HT-29 (cell line): ENCODE measurements at regions not wholly inside any gene's neighbourhood (a gene's known extent, or its start where the extent isn't known, plus 50 kb on each side); places are given as distances from the start of the nearest gene placed in this dataset.
"Not testable (repeated sequence)": the region's sequence is repeated elsewhere in the genome, so short reads cannot be mapped to it uniquely, and the experiment has no call there.

Experiments used
- DNase-seq: peaks from one replicate; pipeline ENCODE4 v3.0.0-alpha.2; 2015; ENCODE audit warnings: low spot score

GRCh38 chr7:85336086-85336485, 149.2 kb upstream of the SEMA3D start:
- DNase-seq: no peak

GRCh38 chr7:85335113-85335512, 148.3 kb upstream of the SEMA3D start:
- not testable (repeated sequence) for DNase-seq

DNA sequence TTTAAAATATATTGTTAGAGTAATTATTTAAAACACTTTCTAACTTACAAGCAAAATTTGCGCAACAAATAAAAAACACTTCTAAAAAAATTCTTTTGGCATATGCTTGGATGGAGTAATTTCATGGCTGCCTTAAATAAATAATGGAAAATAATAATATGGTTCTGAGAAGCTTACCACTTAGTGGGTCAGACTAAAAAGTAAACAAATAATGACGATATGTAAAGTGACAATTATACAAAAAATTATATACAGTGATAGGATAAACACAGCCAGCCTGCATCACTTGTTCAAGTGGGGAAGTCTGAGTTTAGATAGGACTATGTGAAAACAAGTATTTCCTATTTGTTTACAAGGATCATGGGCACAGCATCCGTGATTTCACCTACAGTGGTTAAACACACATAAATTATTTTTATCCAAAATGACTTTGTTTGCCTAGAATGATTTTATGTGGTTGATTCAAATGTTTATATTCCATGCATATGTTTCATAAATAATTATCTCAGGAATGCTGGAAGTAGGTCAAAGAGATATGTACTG, 141.7 kb upstream of the SEMA3D start:
- no peak for DNase-seq

- DNase-seq: no peak
These were observed 137.4 kb upstream of the SEMA3D start for GRCh38 chr7:85324145-85324799.

DNA sequence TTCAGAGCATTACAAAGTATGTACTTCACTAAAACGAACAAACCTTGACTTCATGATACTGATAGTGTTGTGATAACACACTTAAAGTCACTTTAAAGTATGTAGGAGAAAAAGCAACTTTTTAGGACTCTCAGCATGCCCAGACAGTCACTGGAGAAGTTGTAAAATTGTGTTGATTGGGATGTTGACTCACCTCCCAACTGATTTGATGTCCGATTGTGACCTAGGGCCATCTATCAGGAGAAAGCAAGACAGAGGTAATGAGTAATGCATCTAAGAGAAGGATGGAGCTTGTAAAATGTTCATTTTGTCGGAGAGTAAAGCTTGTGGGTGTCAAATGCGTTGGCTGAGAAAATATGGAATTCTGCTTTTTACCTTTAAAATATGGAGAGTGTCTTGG, 135.4 kb upstream of the SEMA3D start:
- DNase-seq: no peak

DNA sequence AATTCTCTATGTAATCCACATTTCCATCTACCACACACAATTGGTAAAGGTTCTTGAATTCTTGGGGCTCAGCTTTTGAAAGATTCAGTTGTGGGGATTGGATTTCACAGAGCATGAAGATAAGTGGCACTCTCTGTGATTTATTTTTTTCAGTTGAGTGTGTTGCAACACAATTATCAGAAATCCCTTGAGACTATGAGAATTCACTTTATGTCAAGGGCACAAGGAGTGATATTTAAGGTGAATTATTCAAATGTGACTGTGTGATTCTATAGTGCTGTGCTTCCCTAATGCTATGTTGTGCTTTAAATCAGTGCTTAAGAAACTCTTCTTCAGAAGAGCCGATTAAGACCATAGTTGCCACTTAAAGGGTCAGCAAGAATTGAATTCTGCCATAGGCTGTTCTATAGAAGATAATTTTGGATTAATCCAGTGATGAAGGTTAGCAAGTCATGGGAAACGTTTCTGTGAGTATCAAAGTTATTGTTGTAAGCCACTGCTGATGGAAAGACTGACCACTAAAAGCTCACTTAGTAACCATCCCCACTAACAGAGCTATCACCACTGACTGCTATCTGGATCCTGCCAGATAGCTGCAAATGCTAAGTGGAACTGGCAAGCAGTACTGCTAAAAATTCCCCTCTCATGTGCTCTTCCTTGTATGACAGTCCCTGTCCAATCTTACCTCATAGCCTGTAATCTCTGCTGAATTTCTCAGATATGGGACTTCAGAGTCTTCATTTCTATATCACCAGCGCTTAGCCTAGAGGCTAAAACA, 134.0 kb upstream of the SEMA3D start:
- DNase-seq: no peak

- DNase-seq: no peak
These were observed 129.6 kb upstream of the SEMA3D start for GRCh38 chr7:85316489-85316888.

DNA sequence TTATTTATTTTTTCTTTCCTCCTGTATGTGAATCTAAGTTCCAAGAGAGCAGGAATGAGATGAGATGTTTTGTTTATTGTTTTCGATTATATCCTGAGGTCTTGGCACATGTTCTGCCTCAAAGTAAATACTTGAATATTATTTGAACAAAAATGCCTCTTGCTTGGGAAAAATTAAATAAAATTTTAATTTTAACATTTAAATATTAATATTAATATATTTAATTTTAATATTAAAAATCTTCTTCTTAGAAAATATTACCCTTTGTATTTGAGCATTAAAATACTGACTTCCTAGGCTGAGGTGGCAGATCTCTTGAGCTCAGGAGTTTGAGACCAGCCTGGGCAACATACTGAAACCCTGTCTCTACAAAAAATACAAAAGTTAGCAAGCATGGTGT, 123.4 kb upstream of the SEMA3D start:
- DNase-seq: no peak

DNA sequence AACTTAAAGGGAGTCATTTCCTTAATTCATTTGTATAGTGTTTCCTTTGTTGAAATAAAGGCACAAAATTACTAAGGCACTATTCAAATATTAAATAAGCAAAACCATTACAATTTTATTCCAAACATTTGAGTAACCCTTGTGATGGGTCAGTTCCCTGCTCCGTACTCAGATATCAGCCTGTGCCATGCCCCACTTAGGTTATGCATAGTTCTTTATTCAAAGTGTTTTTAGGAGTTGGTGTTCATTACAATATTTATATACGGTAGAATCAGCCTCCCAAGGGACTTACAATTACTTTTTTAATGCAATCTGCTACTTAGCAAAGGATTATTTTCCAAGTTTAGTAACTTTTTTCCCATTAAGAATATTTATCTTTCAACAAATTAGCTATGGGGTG, 119.3 kb upstream of the SEMA3D start:
- DNase-seq: no peak

GRCh38 chr7:85294176-85294575, 107.3 kb upstream of the SEMA3D start:
- DNase-seq: no peak

DNA sequence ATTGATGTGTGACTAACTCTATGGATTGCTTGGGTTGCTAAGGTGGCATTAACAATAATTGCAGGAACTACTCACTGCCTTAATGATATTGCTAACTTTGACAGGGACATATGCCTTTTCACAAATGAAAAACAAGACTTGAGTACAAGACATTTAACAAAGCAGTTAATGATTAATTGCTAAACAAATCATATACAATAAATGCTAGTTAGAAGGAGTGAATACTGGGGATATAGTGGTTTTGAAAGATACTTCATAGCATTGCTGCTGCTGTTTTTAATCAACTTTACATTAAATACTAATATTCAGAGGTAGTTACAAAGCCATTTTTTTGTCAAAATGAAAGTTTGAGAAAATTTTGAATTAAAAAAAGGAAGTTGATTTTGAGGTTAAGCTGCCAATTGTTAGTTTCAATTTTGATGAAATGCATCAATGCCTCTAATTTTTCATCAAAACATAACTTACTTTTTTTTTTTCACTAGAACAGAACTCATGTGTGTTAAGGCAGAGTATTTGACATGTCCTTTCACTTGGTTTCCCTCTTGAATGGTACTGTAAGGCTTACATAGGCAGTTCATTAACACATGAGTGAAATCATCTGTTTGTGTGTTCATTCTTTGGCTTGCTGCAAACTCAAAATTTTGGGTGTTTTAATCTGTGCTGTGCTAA, 106.2 kb upstream of the SEMA3D start:
- no peak for DNase-seq

DNA sequence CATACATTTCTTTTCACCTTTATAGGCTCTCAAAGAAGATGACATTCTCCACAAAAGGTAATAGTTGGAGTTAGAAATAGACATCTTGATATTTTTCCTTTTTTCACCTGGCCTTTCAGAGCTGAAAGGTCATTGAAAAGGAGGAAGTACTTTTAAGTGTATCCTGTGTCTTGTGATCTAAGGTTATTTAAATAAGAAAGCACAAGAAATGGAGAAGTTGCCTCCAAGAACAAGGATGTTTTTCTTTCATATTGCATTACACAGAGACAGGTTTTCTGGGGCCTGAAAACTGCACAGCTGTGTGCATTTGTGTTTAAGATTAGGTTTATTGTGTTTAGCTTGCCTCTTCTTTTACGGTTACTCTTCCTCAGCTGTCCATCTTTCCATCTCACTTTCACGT, 103.4 kb upstream of the SEMA3D start:
- DNase-seq: no peak

DNA sequence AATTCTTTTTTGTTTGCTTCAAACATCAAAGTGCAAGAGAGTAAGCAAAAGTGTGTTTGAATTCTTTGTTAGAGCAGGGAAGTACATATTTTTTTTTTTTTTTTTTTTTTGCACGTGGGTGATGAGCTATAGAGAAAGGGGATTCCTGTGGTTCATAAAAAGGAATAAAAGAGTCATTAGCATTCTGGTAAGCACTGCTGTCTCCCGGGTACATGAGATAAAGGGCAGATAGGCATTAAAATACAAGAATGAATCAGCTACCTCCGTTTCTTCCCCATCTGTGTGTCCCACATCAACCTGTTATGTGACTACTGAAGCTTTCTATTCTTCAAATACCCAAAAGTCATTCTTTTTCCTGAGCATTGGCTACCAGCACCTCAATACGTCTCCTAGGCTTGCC, 102.4 kb upstream of the SEMA3D start:
- no peak for DNase-seq

GRCh38 chr7:85287106-85287825, 100.4 kb upstream of the SEMA3D start:
- no peak for DNase-seq

- no peak for DNase-seq
These were observed 99.6 kb upstream of the SEMA3D start for GRCh38 chr7:85286446-85286845.

GRCh38 chr7:85285527-85285926, 98.7 kb upstream of the SEMA3D start:
- DNase-seq: no peak

GRCh38 chr7:85275204-85275603, 88.3 kb upstream of the SEMA3D start:
- DNase-seq: no peak

- no peak for DNase-seq
These were observed 87.6 kb upstream of the SEMA3D start for GRCh38 chr7:85274454-85274853.

DNA sequence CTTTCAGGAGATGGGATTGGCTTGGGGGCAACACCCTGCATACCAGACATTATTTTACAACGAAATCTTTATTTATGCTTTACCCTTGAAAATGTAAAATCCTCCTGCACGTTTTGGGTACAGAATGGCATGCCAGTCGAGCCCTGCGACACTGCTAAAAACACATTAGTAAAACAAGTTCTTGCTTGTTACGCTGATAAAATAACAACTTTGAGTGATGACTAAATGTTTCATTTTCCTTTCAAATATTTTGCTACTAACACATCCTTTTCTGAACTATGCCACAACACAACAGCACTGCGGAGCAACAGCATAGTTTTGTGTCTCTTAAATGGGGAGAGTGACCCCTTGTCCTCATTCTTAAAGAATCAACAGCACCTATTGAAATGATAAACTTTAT, 76.0 kb upstream of the SEMA3D start:
- no peak for DNase-seq

DNA sequence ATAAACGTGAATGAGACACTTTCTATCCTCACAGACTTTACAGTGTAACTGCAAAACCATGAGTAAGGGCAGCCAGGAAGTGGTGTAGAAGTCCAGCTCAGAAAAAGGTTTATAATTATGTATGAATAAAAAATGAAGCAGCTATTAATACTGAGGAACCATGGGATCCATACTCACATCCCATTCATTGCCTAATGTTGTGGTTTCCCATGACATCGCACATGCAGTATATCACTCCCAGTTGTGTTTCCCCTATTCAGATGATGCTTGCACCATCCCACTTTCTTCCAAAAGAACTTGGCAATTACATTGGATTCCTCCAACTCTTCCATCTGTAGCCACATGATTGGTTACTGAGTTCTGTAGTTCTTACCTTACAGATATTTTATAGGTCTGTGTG, 74.5 kb upstream of the SEMA3D start:
- no peak for DNase-seq

- not testable (repeated sequence) for DNase-seq
These were observed 62.9 kb upstream of the SEMA3D start for GRCh38 chr7:85249787-85250186.

DNA sequence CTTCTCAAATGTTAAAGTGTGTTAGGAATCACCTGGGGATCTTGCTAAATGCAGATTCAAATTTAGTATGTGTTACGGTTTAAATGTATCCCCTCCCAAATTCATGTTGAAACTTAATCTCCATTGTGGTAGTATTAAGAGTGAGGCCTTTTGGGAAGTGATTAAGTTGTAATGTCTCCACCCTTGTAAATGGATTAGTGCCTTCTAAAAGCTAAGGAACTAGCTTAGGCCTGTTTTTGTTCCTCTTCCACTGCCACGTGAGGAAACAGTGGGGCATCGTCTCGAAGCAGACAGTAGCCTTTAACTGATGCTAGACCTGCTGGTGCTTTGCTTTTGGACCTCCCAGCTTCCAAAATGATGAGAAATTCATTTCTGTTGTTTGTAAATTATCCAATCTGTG, 52.3 kb upstream of the SEMA3D start:
- no peak for DNase-seq
